IMR-90 (cell line): ENCODE measurements at regions not wholly inside any gene's neighbourhood (a gene's known extent, or its start where the extent isn't known, plus 50 kb on each side); places are given as distances from the start of the nearest gene placed in this dataset.
"Not testable (repeated sequence)": the region's sequence is repeated elsewhere in the genome, so short reads cannot be mapped to it uniquely, and the experiment has no call there.

ENCODE experiments used
- ATAC-seq: fragments of 200-7000 bp; cut with Tn5 transposase; 2 replicates; pipeline ENCODE4 v1.9.1; 2020; ENCODE audit warnings: low read depth, mild to moderate bottlenecking, moderate library complexity
- BruUV-seq: library from RNA; stranded (reverse); fragments of 400-500 nt; replicated peaks from 2 replicates; lab custom pipeline; 2021; lab: Mats Ljungman, UMichigan
- CTCF ChIA-PET: fragments of 300-600 bp; formaldehyde crosslinking; extraction: SDS; loops from one replicate; lab custom pipeline; 2021; ENCODE audit warnings: antibody characterized with exemption; lab: Yijun Ruan, JAX
- POLR2A ChIA-PET: fragments of 300-600 bp; sonication (Branson Sonifier 250); formaldehyde crosslinking; loops from one replicate; lab custom pipeline; 2022; ENCODE audit warnings: antibody characterized with exemption; ENCODE audit not compliant: unreplicated experiment; lab: Charles Lee
- DNase-seq: peaks from one replicate; pipeline ENCODE4 v3.0.0; 2013
- H2AFZ ChIP-seq: replicated peaks from 2 replicates; pipeline ENCODE3; 2013; ENCODE audit warnings: low read length, mild to moderate bottlenecking; ENCODE audit not compliant: poor library complexity
- H2AK5ac ChIP-seq: 2 replicates; pipeline ENCODE4 v1.6.1; 2013; ENCODE audit warnings: low read depth, low read length, inconsistent platforms
- H2AK9ac ChIP-seq: replicated peaks from 2 replicates; pipeline ENCODE3; 2013; ENCODE audit warnings: mild to moderate bottlenecking, low read depth, low read length, moderate library complexity; ENCODE audit not compliant: poor library complexity
- H2BK120ac ChIP-seq: 2 replicates; pipeline ENCODE4 v1.6.1; 2013; ENCODE audit warnings: low read depth, low read length, inconsistent platforms
- H2BK15ac ChIP-seq: 3 replicates; pipeline ENCODE4 v1.6.1; 2013; ENCODE audit warnings: low read depth, low read length, inconsistent platforms
- H2BK20ac ChIP-seq: 2 replicates; pipeline ENCODE4 v1.6.1; 2013; ENCODE audit warnings: low read depth, mild to moderate bottlenecking, inconsistent platforms, low read length, moderate library complexity
- H2BK5ac ChIP-seq: 2 replicates; pipeline ENCODE4 v1.6.1; 2013; ENCODE audit warnings: mild to moderate bottlenecking, low read depth, low read length, inconsistent platforms; ENCODE audit not compliant: poor library complexity, severe bottlenecking
- H3K14ac ChIP-seq: replicated peaks from 2 replicates; pipeline ENCODE4 v1.6.1; 2013; ENCODE audit warnings: low read depth, low read length, inconsistent platforms
- H3K18ac ChIP-seq: 2 replicates; pipeline ENCODE4 v1.6.1; 2013; ENCODE audit warnings: low read depth, low read length, control low read depth
- H3K23ac ChIP-seq: 2 replicates; pipeline ENCODE4 v1.6.1; 2013; ENCODE audit warnings: low read depth, low read length, inconsistent platforms
- H3K27ac ChIP-seq: 2 replicates; pipeline ENCODE4 v1.5.1; 2013; ENCODE audit warnings: mild to moderate bottlenecking, control low read depth, low read length; ENCODE audit not compliant: insufficient read depth
- H3K27me3 ChIP-seq: 2 replicates; pipeline ENCODE4 v1.6.1; 2013; ENCODE audit warnings: low read length; ENCODE audit not compliant: control insufficient read depth, insufficient read depth
- H3K36me3 ChIP-seq: 2 replicates; pipeline ENCODE4 v1.6.1; 2013; ENCODE audit warnings: low read length, mixed read lengths; ENCODE audit not compliant: control insufficient read depth, insufficient read depth
- H3K4ac ChIP-seq: 2 replicates; pipeline ENCODE4 v1.6.1; 2013; ENCODE audit warnings: low read depth, low read length, inconsistent platforms
- H3K4me1 ChIP-seq: 2 replicates; pipeline ENCODE4 v1.6.1; 2013; ENCODE audit warnings: low read length, mixed read lengths; ENCODE audit not compliant: control insufficient read depth, insufficient read depth
- H3K4me2 ChIP-seq: 2 replicates; pipeline ENCODE4 v1.6.1; 2013; ENCODE audit warnings: low read depth, mild to moderate bottlenecking, control low read depth, low read length, moderate library complexity
- H3K4me3 ChIP-seq: 2 replicates; pipeline ENCODE4 v1.5.1; 2013; ENCODE audit warnings: low read depth, mild to moderate bottlenecking, control low read depth, low read length, moderate library complexity; ENCODE audit not compliant: insufficient read depth
- H3K56ac ChIP-seq: 2 replicates; pipeline ENCODE4 v1.6.1; 2013; ENCODE audit warnings: low read length, inconsistent platforms; ENCODE audit not compliant: insufficient read depth; ENCODE audit errors: extremely low read depth
- H3K79me1 ChIP-seq, 2 experiments: 2 replicates each; pipeline ENCODE4 v1.6.1; 2013; ENCODE audit warnings: low read length in 2 of 2, inconsistent platforms in 1 of 2, low read depth in 1 of 2
- H3K9ac ChIP-seq: 2 replicates; pipeline ENCODE4 v1.6.1; 2013; ENCODE audit warnings: low read depth, low read length, control low read depth
- H3K9me1 ChIP-seq: 2 replicates; pipeline ENCODE4 v1.6.1; 2013; ENCODE audit warnings: low read length, inconsistent platforms; ENCODE audit not compliant: insufficient read depth
- H3K9me3 ChIP-seq: 2 replicates; pipeline ENCODE4 v1.6.1; 2013; ENCODE audit warnings: low read length; ENCODE audit not compliant: control insufficient read depth, insufficient read depth
- H4K20me1 ChIP-seq: 2 replicates; pipeline ENCODE4 v1.6.1; 2013; ENCODE audit warnings: low read length, inconsistent platforms; ENCODE audit not compliant: insufficient read depth
- H4K5ac ChIP-seq: 2 replicates; pipeline ENCODE4 v1.6.1; 2013; ENCODE audit warnings: mild to moderate bottlenecking, low read depth, low read length, control low read depth
- H4K8ac ChIP-seq, 2 experiments: 2 replicates each; pipeline ENCODE4 v1.6.1; 2013; ENCODE audit warnings: low read depth in 2 of 2, low read length in 2 of 2, control low read depth in 1 of 2, inconsistent platforms in 1 of 2
- H4K91ac ChIP-seq: 2 replicates; pipeline ENCODE4 v1.6.1; 2013; ENCODE audit warnings: low read depth, low read length, inconsistent platforms; ENCODE audit not compliant: insufficient read depth
- WGBS, 2 experiments: methylation state at CpG; one replicate each; pipeline versions ENCODE4 v1.1.5 to v1.1.7; 2013; ENCODE audit warnings: missing lambda C conversion rate in 2 of 2; ENCODE audit not compliant: insufficient read length in 1 of 2; ENCODE audit errors: extremely low coverage in 2 of 2; 5-methylcytosine and 5-hydroxymethylcytosine counted together
- dilution Hi-C: fragments of 300-500 bp; cut with HindIII; formaldehyde crosslinking; loops from one replicate; pipeline ENCODE4 v1.14.3; 2018; ENCODE audit warnings: low sequenced_read_pairs; ENCODE audit not compliant: unreplicated experiment
- in situ Hi-C: fragments of 300-500 bp; cut with MboI; formaldehyde crosslinking; loops from 3 replicates; pipeline ENCODE4 v1.14.3; 2019; ENCODE audit warnings: low sequenced_read_pairs, inconsistent platforms, mixed read lengths
- intact Hi-C: fragments of 100-400 bp; cut with micrococcal nuclease; formaldehyde crosslinking; loops from 2 replicates; pipeline ENCODE4 v1.10.0; 2022

GRCh38 chr11:134955970-134956369 is 543.9 kb upstream of the B3GAT1 start:
- H3K36me3 ChIP-seq, H3K9ac ChIP-seq, H3K14ac ChIP-seq, H2AFZ ChIP-seq, ATAC-seq, H2BK120ac ChIP-seq, H2BK5ac ChIP-seq, H4K91ac ChIP-seq, DNase-seq, H3K4me3 ChIP-seq, CTCF ChIA-PET, in situ Hi-C loops, H3K4me1 ChIP-seq, H3K18ac ChIP-seq, H3K79me1 ChIP-seq, H2BK15ac ChIP-seq, intact Hi-C loops, H3K9me1 ChIP-seq, H3K4me2 ChIP-seq, H3K56ac ChIP-seq, H4K20me1 ChIP-seq, H4K8ac ChIP-seq, H2AK9ac ChIP-seq, H3K9me3 ChIP-seq, POLR2A ChIA-PET, H3K23ac ChIP-seq, H3K27ac ChIP-seq, H2AK5ac ChIP-seq, H2BK20ac ChIP-seq, H4K5ac ChIP-seq, H3K27me3 ChIP-seq, H3K4ac ChIP-seq, BruUV-seq, dilution Hi-C loops: not testable (repeated sequence)
- 60% methylated on average over 1 of the region's 4 CpGs; no CpG with 5 or more reads in 1 of the 2 experiments for WGBS, 2 experiments
